Nephron progenitor cell (in vitro differentiated cells): ENCODE measurements at regions not wholly inside any gene's neighbourhood (a gene's known extent, or its start where the extent isn't known, plus 50 kb on each side); places are given as distances from the start of the nearest gene placed in this dataset.
"Not testable (repeated sequence)": the region's sequence is repeated elsewhere in the genome, so short reads cannot be mapped to it uniquely, and the experiment has no call there.

ENCODE experiments used
- DNase-seq: peaks from one replicate; pipeline ENCODE4 v3.0.0; 2021
- H3K27ac Mint-ChIP-seq: 2 replicates; pipeline ENCODE4 v1.8.0; 2021; ENCODE audit warnings: mild to moderate bottlenecking, moderate library complexity, mixed read lengths
- H3K27me3 Mint-ChIP-seq: 2 replicates; pipeline ENCODE4 v1.8.0; 2021; ENCODE audit warnings: mild to moderate bottlenecking, low read depth, mixed read lengths; ENCODE audit not compliant: poor library complexity
- H3K36me3 Mint-ChIP-seq: 2 replicates; pipeline ENCODE4 v1.8.0; 2021; ENCODE audit warnings: low read depth, mixed read lengths
- H3K4me1 Mint-ChIP-seq: 2 replicates; pipeline ENCODE4 v1.8.0; 2021; ENCODE audit warnings: mixed read lengths
- H3K4me3 Mint-ChIP-seq: 2 replicates; pipeline ENCODE4 v1.8.0; 2021; ENCODE audit warnings: mild to moderate bottlenecking, moderate library complexity, mixed read lengths
- H3K9me3 Mint-ChIP-seq: 2 replicates; pipeline ENCODE4 v1.8.0; 2021; ENCODE audit warnings: mild to moderate bottlenecking, moderate library complexity, mixed read lengths
- CTCF ChIP-seq: fragments of 200-600 bp; sonication (generic); IDR thresholded peaks from 2 replicates; pipeline ENCODE4 v1.5.0; 2021; ENCODE audit warnings: antibody characterized with exemption

GRCh38 chr5:89313804-89314588 lies 431.0 kb upstream of the MEF2C start:
- H3K4me1 Mint-ChIP-seq = peaks cover 23% of the 10 kb centered on the region
- peak overlapping the region; percentile 30 for H3K27ac Mint-ChIP-seq
- H3K27me3 Mint-ChIP-seq = peaks cover 4% of the 10 kb centered on the region
- no peaks in the 10 kb centered on the region for H3K36me3 Mint-ChIP-seq
- no peak for DNase-seq
- TF ChIP-seq CTCF = no peak
- no peaks in the 10 kb centered on the region for H3K9me3 Mint-ChIP-seq
- no peak overlapping the region for H3K4me3 Mint-ChIP-seq

- TF ChIP-seq CTCF = no peak
- no peaks in the 10 kb centered on the region for H3K9me3 Mint-ChIP-seq
- DNase-seq = no peak
- peaks cover 23% of the 10 kb centered on the region for H3K4me1 Mint-ChIP-seq
- H3K4me3 Mint-ChIP-seq = no peak overlapping the region
- H3K27ac Mint-ChIP-seq = no peak overlapping the region
- no peaks in the 10 kb centered on the region for H3K36me3 Mint-ChIP-seq
- peaks cover 3% of the 10 kb centered on the region for H3K27me3 Mint-ChIP-seq
Observed at GRCh38 chr5:89313044-89313443, 430.1 kb upstream of the MEF2C start.

- no peaks in the 10 kb centered on the region for H3K36me3 Mint-ChIP-seq
- peaks cover 9% of the 10 kb centered on the region for H3K4me1 Mint-ChIP-seq
- no peak for TF ChIP-seq CTCF
- H3K27ac Mint-ChIP-seq = no peak overlapping the region
- H3K9me3 Mint-ChIP-seq = no peaks in the 10 kb centered on the region
- H3K4me3 Mint-ChIP-seq = no peak overlapping the region
- no peaks in the 10 kb centered on the region for H3K27me3 Mint-ChIP-seq
- DNase-seq = no peak
Observed at GRCh38 chr5:89309268-89309667, 426.3 kb upstream of the MEF2C start.

- Mint-ChIP-seq H3K9me3 (no peaks in the 10 kb centered on the region), H3K27me3 (no peaks in the 10 kb centered on the region)
Observed at GRCh38 chr5:89308606-89309040, 425.6 kb upstream of the MEF2C start.

GRCh38 chr5:89307972-89308371 lies 425.0 kb upstream of the MEF2C start:
- Mint-ChIP-seq H3K4me3 (no peak overlapping the region), H3K27me3 (no peaks in the 10 kb centered on the region), H3K4me1 (peaks cover 4% of the 10 kb centered on the region), H3K36me3 (no peaks in the 10 kb centered on the region), H3K9me3 (no peaks in the 10 kb centered on the region), H3K27ac (no peak overlapping the region)
- DNase-seq = no peak
- TF ChIP-seq CTCF = no peak

More at GRCh38 chr5:89308606-89309040, 425.6 kb upstream of the MEF2C start:
- Mint-ChIP-seq H3K27ac (no peak overlapping the region), H3K4me3 (no peak overlapping the region), H3K36me3 (no peaks in the 10 kb centered on the region), H3K4me1 (peaks cover 3% of the 10 kb centered on the region)
- no peak for DNase-seq
- no peak for TF ChIP-seq CTCF

GRCh38 chr5:89307141-89307540 lies 424.2 kb upstream of the MEF2C start:
- H3K4me3 Mint-ChIP-seq, H3K36me3 Mint-ChIP-seq, H3K27ac Mint-ChIP-seq: not testable (repeated sequence)

More at GRCh38 chr5:89307141-89307540, 424.2 kb upstream of the MEF2C start:
- H3K27me3 Mint-ChIP-seq, H3K9me3 Mint-ChIP-seq, H3K4me1 Mint-ChIP-seq, DNase-seq: not testable (repeated sequence)
